Activated CD4-positive, alpha-beta T cell treated with anti-CD3 and anti-CD28 coated beads, Interleukin-2, Interleukin-6, amounts not matched to agents 100 ng/mL and 50 ng/mL, durations not matched to agents 16 hours and 8 hours (primary cell): ENCODE measurements at regions not wholly inside any gene's neighbourhood (a gene's known extent, or its start where the extent isn't known, plus 50 kb on each side); places are given as distances from the start of the nearest gene placed in this dataset.

Source experiments
- DNase-seq: peaks from one replicate; pipeline ENCODE4 v3.0.0-alpha.2; 2020

DNA sequence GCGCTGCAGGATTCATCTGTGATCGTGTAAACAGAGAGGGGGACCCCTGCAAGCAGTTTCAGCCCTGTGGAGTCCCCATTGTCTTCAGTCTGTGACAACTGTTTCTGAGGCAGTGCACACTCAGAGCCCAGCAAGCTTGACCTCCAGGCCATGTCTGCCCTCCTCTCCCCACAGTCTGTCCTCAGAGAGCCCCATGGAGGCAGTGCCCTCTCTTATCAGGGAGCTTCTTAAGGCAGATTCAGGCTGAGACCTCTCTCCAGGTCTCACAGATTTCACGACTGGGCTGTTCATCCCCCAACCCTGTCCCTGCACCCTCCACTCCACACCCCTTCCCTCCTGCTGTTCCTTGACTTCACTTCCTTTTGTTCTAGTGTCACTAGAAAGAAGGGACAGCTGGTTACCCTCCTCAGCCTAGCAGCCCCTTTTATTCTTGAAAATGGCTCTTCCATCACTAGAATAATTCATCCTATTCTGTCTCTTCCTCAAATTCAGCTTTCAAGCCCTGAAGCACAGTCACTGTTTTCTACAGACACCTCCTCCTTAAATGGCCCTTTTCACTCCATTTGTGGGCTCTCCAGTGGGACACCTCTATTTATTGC lies 218.4 kb downstream of the MED10 start:
- no peak for DNase-seq

DNA sequence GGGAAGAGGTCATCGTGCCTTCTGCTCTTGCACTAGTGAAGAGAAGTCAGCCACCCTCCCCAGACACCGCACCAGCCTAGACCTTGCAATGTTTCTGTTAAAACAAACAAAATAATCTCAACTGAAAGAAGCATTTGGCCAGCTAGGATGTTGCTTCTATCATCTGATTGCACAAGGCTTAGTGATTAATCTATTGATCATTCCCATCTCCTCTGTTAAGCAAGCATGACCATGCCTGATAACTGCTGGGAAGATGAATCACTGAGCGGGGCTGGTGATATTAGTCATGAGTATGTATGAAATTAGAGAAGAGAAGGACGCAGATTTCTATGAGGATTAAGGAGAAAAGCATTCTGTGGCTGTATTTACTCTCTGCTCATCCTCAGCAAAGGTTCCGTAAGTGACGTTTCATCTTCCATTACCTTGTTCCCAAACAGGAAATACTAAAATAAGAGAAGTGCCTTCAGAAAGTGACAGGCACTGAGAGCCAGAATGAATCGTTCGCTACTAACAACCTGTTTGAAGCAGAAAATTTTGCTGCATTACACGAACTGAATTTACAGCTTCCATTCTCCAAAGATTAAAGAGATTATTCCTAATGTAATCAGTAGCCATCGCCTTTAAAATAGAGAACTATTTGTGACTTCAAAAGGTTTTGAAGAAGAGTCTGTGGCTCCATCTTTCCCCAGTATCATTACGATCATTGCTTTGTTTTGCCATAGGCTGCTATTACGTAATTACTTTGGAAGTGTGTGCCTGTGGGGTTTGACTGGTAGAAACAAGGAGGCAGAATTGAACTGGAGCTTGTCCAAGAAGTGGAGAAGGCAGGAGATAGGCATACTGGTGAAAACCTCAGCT lies 219.1 kb downstream of the MED10 start:
- DNase-seq: no peak

DNA sequence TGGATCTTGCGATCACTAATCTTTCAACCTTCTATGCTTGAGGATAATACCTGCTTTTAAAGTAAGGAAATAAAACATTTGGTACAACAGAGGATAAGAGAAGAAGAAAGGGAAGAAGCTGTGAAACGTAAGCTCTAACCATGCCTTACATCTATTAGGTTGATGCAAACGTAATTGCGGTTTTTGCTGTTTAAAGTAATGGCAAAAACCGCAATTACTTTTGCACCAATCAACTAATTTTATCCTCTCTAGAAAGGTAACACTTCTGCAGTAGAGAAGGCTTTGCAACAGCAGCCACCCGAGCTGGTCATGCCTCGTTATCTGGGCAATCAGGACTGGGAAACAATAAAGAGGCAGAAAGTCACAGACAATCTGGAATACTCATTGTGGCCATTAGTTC lies 224.1 kb downstream of the MED10 start:
- no peak for DNase-seq

DNA sequence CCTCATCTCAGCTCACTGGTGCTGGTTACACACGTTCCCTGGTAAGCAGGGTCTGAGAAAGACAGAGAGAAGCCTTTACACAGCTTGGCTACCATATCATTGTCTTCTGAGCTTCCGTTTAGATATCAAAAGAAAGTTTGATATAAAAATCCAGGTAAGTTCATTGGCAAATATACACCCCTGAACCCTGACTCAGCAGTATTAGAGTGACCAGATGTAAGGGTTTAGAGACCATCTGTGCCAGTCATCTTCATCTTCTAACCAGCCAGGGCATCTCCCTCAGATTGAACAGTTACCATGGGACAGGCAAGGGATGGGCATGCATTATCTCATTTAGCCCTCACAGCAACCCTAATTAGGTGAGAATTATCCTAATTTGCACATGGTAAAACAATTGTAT lies 232.1 kb downstream of the MED10 start:
- no peak for DNase-seq

DNA sequence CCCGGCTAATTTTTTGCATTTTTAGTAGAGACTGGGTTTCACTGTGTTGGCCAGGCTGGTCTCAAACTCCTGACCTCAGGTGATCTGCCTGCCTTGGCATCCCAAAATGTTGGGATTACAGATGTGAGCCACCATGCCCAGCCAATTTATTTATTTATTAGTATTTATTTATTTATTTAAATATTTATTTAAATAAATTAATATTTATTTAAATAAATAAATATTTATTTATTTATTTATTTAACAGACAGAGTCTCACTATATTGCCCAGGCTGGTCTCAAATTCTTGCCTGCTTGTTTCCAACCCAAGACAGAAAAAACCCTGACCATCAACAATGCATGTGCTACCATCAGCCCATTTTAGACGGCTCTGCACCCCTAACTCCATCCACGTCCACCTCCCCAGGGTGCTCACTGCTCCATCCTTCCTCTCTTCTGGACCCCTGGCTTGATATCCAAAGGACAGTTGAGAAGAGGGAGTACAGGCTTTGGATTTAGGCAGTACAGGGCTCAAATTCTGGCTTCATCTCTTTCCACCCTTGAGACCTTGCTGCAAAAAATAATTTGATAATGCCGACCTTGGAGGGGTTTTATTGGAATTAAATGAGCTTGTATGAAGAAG lies 232.6 kb downstream of the MED10 start:
- no peak for DNase-seq

DNA sequence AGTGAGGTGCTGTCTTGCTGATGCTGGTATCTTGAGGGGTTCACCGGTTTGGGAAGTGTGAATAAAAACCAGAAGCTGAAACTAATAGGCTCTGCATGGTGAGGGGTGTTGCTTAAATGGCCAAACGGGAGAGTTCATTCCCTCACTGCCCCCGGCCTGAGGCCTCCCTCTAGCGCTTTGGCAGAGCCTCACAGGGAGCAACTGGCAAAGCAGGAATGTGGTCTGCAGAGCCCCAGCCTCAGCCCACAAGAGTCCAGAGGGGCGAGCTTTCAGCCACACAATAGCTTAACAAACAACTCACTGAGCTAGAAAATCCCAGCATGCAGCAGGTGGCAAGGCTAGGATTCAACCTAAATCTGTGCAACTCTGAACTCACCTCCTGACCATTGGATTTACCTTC lies 234.8 kb downstream of the MED10 start:
- no peak for DNase-seq

DNA sequence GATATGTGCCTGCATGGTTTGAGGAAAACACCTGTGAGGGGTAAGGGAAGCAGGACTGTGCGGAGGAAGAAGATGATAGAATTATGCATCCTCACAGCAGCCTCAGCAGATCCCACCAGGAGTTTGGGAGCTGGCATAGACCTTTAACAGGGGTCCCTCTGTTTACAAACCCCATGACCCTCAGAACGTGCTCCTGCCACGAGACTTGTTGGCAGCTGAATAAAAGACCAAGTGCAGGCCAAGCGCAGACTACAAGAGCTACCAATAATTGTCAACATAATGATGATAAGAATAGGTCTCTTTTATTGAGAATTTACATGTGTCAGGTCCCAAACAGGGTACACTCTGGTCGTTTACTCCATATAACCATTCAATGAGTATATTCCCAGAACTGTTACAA lies 236.0 kb downstream of the MED10 start:
- no peak for DNase-seq

DNA sequence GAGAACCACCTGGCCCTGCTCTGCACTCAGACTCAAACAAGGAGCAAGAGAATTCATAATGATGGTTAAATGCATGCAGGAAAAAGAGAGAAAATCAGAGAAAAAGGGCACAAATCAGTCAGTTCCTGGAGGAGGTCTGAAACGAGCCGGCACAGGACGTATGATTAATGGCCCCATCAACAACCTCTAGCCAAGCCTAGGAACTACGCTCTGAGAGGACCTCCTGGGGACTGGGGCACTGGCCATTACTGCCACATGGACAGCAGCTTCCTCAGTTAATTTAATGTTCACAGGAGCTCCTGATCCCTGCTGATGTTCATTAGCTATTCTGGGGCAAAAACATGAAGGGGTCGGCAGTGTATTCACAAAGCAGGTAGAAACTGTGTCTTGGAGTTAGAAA lies 238.1 kb downstream of the MED10 start:
- DNase-seq: no peak

DNA sequence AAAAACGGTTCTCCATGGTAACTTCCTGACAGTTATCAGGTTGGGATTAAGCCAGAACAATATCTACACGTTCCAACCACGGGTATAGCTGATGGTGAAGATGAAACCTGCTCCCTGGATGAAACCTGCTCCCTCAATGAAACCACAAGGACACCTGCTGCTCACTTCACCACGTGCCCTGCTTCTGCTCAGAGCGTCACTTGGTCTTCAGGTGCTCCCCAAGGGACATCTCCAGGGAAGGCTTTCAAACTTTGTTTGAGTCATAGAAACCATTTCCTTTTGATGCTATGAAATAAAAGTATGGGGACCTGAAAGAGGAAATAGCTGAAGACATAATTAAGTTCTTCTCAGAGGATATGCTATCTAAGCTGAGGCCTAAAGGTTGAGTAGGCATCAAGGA lies 242.4 kb downstream of the MED10 start:
- DNase-seq: no peak

DNA sequence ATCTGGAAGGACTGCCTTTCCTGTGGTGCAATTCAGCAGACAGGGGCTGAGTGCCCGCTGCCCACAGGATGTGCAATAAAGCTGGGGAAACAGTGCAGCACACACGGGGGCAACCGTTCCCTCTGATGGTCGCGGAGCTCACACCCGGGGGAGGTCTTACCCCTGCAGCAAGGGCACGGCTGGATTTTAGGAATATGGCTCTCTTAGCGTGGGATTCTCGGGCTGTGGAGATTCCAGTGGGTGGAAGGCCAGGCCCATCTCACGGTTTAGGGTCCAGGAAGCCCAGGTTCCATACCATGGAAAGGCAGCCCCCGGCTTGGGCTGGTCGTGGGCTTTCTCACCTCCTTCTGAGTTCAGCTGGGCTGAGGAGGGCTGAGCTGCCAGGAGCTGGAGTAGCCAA lies 244.1 kb downstream of the MED10 start:
- no peak for DNase-seq

DNA sequence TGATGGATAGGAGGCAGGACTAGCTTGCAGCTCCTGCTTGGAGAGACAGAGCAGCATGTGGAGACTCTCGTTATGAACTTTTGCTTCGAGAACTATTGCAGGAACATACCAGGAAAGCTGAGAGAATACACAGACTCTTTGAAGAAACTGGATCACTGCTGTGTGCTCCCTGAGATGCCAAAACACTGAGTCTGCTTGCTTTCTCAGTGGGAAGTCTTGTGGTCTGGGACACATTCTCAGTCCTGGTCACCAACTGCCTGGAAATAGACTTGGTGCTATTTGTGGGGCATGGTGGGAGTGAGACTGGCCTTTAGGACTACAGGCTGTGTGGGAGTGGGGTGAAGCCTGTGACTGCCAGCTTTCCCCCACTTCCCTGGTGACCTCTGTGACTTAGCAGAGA lies 252.6 kb downstream of the MED10 start:
- DNase-seq: no peak

DNA sequence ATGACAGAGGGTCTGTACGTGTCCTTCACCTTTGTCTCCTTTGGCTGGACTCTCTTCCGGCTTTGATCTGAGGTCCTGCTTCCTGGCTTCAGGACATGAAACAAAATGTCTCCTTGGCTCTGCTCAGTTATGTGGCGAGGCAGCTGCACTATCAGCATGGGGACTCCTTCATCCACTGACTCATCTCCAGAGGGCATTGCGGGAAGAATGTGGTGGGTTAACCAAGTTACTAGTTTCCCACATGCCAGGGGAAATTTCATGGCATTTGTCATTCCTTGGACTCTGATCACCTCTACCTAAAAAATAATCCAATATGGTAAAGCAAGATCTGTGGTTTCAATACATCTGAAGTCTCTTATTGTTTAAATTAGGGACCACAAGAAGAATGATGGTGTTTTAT lies 259.7 kb downstream of the MED10 start:
- no peak for DNase-seq

DNA sequence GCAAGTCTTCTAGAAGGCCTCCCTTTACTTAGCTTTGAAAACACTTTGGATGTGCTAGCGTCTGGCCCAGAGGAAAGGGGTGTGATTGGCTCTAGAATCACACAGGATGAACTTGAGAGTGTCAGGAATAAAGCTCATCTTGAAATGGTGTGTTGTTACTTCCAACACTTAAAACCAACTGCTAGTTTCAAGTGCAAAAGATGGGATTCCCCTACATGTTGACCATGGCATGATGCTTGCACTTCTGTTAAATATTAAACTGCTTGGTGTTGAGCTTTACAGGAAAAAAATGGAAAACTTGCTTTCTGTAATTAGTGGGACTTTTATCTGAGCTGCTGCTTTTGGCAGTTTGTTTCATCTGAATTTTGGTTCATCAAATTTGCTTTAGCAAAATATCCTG lies 261.1 kb downstream of the MED10 start:
- no peak for DNase-seq

DNA sequence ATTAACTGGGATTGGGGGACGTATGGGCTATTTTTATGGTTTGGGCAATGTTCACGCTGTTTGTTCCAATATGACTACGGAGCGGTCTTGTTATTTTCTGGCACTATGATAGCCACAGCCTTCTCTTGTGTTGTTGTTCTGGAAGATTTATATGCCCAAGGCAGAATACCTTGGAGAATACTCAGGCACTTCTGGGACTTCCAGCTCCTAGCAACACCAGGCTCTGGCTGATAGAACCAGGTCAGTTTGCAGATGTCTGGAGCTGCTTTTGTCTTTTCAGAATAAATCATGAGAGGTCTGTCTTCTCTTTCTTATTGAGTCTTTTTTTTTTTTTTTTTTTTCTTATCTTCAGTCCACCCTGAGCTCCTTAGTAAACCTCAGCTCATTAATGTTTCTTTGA lies 262.5 kb downstream of the MED10 start:
- DNase-seq: no peak

DNA sequence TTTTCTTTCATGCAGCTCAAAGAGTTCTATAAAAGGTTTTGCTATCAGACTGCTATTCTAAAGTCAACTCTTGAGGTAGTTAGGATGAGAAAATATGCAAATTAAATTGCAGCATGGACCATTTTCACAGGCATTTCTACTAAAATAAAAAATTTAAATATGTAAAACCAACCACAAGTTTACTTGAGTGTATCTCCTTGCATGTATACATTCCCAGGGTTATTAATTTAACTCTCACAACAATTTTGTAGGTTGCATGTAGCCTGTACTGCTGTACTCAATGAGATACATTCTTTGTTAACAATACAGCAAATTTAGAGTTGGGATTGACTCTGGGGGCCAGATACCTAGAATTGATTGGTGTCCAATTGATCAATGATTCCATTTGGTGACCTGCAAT lies 265.8 kb downstream of the MED10 start:
- DNase-seq: no peak

DNA sequence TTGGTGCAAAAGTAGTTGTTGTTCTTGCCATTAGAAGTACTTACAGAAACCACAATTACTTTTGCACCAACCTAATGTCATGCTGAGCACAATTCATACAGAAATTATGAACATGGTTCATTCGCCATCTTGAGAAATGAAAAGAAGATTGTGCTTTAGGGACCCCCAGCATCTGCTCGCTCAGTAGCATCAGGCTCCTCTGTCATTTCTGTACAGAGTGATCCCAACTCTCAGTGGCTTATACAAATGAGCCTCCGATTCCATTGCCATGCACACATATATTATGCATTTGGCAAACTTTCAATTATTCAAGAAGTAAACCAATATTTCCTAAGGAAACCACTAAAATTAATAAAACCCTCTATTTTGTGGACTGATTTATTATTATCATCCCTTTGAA lies 266.2 kb downstream of the MED10 start:
- DNase-seq: no peak

DNA sequence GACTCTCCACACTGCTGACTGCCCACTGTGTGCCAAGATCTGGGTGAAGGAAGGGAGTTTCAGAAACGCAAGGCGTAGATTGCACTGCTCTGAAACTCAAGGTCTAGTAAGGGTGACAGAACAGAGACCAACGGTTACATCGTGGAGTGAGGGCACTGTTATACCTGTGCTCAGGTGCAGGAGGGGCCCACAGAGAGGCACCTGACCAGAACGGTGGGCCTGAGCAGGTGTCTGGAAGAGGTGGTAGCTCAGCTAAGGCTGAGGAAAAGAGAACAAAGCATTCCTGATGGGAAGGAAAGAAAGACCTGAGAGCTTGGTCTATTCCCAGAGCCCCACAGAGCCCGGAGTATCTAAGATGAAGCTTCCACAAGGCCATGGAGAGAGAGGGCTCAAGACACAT lies 267.2 kb downstream of the MED10 start:
- no peak for DNase-seq

DNA sequence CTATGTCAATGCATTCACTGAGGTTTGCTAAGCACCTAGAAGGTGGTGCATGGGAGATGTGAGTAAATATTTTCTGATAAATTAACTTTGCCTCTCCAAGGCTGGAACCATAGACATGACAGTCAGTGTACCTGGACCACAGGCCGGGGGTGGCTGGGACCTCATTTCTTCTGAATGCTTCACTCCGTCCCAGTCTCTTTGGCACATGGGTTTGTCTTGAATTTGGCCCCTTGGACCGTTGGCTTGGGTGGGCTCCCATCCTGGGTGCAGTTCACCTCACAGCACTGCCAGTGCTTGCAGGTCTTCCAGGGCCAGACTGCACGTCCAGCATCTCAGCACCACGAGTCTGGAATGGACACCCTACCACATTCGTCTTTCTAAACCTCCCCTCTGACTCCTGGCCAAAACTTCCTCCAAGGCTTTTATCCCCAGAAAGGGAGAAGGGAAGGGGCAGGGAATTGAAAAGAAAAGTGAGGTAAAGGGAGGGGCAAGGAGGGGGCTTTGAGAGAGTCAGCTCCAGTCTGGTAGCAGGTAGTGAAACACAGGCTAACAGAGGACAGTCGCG lies 267.8 kb downstream of the MED10 start:
- DNase-seq: no peak

DNA sequence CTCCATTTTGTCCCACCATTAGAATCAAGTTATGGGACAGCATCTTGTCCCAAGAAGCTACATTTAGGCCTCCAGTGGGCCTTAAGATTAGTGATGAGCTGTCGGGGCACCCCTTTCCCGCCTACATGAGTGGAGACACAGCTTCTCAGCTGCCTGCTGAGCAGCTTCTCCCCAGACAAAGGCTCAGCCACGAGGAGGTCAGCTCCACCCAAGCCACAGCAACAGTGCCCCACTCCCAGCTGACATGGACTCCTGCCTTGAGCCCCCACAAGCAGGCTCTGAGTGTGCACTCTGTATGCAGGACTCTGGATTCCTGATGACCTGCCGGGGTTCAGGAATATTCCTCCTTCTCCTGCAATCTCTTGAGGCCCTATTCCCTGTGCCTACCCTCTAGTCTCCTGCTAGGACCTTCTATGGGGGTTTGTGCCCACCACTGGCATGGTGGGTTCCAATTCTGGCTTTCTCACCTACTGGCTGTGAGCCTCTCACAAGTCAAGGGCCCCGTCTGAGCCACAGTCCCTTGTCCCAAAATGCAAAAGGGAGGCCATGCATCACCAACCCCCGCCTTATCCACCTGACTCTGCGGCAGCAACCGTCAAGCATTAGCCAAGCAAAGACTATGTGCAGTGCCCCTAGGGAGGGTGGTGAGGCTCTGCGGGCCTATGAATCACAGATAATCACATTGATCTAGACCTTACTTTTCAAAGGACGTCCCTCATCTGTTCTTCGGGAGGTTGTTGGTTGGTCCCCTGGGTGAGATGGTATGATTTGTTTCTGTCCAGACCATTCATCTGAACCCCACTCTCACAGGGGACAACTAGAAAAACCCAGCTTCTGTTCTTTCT lies 269.1 kb downstream of the MED10 start:
- DNase-seq: no peak

DNA sequence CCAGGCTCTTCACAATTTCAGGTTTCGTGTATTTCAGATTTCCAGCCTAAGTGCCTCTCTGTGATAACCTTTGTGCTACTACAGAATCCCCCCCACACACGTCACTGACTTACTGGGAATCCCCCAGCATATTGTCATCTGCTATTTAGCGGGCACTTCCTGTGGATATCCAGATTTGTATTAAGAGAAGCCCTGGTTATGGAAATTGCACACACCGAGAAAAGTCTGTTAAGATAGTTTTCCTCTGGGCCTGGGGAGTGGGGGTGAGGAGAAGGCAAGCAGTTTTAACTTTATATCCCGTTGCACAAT lies 269.9 kb downstream of the MED10 start:
- no peak for DNase-seq

DNA sequence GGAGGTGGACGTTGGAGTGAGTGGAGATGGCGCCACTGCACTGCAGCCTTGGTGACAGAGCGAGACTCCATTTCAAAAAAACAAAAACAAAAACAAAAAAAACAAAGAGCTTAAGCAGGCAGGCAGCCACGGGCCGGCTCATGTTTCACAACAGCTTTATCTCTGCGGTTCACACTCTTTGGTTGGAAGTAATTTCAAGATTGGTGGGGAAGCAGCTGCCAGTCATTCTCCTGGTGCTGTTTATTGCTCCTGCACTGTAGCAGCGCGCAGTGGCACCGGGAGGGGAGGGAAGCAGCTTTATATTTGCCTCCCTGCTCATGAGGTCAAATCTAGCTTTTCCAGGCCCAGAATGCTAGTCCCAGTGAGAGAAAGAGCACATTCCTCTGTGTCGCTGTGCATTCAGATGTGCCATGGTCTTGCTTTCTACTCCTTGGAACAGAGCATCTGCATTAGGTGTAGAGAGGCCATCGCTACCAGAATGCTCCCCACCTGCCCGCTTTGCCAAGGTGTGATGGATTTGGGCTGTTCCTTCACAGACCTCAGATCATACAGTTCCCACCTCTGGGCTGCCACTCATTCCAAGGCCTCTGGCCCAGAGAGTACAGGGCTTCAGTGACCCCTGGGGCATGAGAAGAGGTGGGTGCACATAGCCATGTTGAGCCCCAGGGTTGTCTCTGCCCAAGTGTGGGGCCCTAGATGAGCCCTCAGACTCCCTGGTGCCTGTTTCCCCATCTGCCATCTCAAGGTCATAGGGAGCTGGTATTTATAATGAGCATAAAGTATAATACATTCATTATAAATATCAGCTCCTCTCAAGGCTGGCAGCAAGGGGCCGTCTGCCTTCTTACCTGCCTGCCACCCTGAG lies 270.4 kb downstream of the MED10 start:
- DNase-seq: no peak

DNA sequence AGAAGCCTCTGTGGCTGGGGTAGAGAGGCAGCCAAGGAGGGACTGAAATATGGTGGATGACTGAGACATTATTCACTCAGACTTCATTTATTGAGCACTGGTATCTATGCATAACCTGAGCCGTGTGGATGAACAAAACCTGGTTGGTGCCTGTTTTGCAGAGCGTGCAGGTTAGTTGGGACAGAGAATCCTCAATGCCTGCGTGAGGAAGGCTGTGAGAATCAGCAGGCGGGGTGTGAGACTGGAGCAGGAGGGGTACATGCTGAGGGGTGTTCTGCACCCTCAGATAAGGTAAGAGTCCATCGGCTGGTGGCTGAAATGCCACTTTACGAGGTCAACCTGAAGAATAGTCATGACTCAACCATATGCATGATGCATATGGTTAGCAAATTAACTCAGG lies 271.6 kb downstream of the MED10 start:
- no peak for DNase-seq
